CD4-positive, alpha-beta T cell (primary cell): ENCODE measurements at regions not wholly inside any gene's neighbourhood (a gene's known extent, or its start where the extent isn't known, plus 50 kb on each side); places are given as distances from the start of the nearest gene placed in this dataset.

Source experiments
- ATAC-seq: fragments of 200-7000 bp; cut with Tn5 transposase; one replicate; pipeline ENCODE4 v1.10.0; 2022; ENCODE audit warnings: mild to moderate bottlenecking; ENCODE audit not compliant: poor library complexity
- CTCF ChIA-PET: fragments of 350-600 bp; sonication (Branson Sonifier 250); formaldehyde crosslinking; loops from one replicate; lab custom pipeline; 2021; ENCODE audit warnings: antibody characterized with exemption, inconsistent platforms; lab: Charles Lee
- POLR2A ChIA-PET: fragments of 350-600 bp; sonication (Branson Sonifier 250); formaldehyde crosslinking; loops from one replicate; lab custom pipeline; 2021; ENCODE audit warnings: antibody characterized with exemption, inconsistent platforms; lab: Charles Lee
- DNase-seq, 14 experiments: peaks; one replicate each; pipeline ENCODE4 v3.0.0-alpha.2; 2013 to 2020; ENCODE audit warnings: mixed read lengths in 2 of 14
- H3K27ac ChIP-seq, 2 donors: one replicate each; pipeline versions ENCODE4 v1.5.1 to v1.7.0; 2013; ENCODE audit warnings: low read length in 2 of 2, low read depth in 1 of 2, mild to moderate bottlenecking in 1 of 2
- H3K27me3 ChIP-seq, 2 experiments: 1 replicate in 1 of 2; 2 replicates in 1 of 2; pipeline versions ENCODE4 v1.6.1 to v1.7.0; 2013; ENCODE audit warnings: low read length in 2 of 2, control low read depth in 1 of 2, mild to moderate bottlenecking in 1 of 2, moderate library complexity in 1 of 2; ENCODE audit not compliant: insufficient read depth in 2 of 2, control insufficient read depth in 1 of 2
- H3K36me3 ChIP-seq: one replicate; pipeline ENCODE4 v1.6.1; 2013; ENCODE audit warnings: low read length, control low read depth; ENCODE audit not compliant: insufficient read depth
- H3K4me1 ChIP-seq: one replicate; pipeline ENCODE4 v1.6.1; 2013; ENCODE audit warnings: low read length, control low read depth; ENCODE audit not compliant: insufficient read depth
- H3K4me3 ChIP-seq: one replicate; pipeline ENCODE4 v1.5.1; 2013; ENCODE audit warnings: mild to moderate bottlenecking, low read length, moderate library complexity
- H3K9me3 ChIP-seq, 2 experiments: 1 replicate in 1 of 2; 2 replicates in 1 of 2; pipeline versions ENCODE4 v1.6.1 to v1.7.0; 2013; ENCODE audit warnings: low read length in 2 of 2, mild to moderate bottlenecking in 2 of 2, control low read depth in 1 of 2, moderate library complexity in 1 of 2; ENCODE audit not compliant: control insufficient read depth in 1 of 2, insufficient read depth in 1 of 2
- H3K27ac Mint-ChIP-seq: one replicate; pipeline ENCODE4 v1.8.0; 2020; ENCODE audit warnings: mixed read lengths
- H3K27me3 Mint-ChIP-seq: one replicate; pipeline ENCODE4 v1.8.0; 2021; ENCODE audit warnings: mixed read lengths
- H3K36me3 Mint-ChIP-seq: one replicate; pipeline ENCODE4 v1.8.0; 2021; ENCODE audit warnings: low read depth, mixed read lengths
- H3K4me1 Mint-ChIP-seq: one replicate; pipeline ENCODE4 v1.8.0; 2021; ENCODE audit warnings: low read depth, mixed read lengths
- H3K4me3 Mint-ChIP-seq: one replicate; pipeline ENCODE4 v1.8.0; 2020; ENCODE audit warnings: mild to moderate bottlenecking, mixed read lengths
- H3K9me3 Mint-ChIP-seq: one replicate; pipeline ENCODE4 v1.8.0; 2020; ENCODE audit warnings: mixed read lengths
- intact Hi-C, 2 experiments: fragments of 100-400 bp; cut with DNase I in 1 of 2; cut with micrococcal nuclease in 1 of 2; formaldehyde crosslinking; loops; one replicate each; pipeline versions ENCODE4 v1.15.1 to v1.9.0; 2023 to 2025; cut with DNase I, micrococcal nuclease
- TF ChIP-seq, protein P1 (sequence below): fragments of 200-600 bp; IDR thresholded peaks from one replicate; pipeline ENCODE4 v1.8.0; 2022; ENCODE audit warnings: antibody characterized with exemption, mild to moderate bottlenecking

DNA sequence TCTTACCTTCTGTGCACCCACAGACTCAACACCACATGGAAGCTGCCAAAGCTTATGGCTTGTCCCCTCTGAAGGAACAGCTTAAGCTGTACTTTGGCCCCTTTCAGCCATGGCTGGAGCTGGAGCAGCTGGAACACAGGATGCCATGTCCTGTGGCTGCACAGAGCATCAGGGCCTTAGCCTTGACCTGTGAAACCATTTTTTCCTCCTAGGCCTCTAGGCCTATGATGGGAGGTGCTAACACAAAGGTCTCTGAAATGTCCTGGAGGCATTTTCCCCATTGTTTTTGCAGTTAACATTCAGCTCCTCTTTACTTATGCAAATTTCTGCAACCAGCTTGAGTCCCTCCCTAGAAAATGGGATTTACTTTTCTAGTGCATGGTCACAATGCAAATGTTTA lies 461.4 kb upstream of the TYRP1 start:
- Mint-ChIP-seq H3K27me3 (no peaks in the 10 kb centered on the region), H3K36me3 (no peaks in the 10 kb centered on the region), H3K27ac (no peak overlapping the region), H3K4me3 (no peak overlapping the region), H3K4me1 (no peaks in the 10 kb centered on the region), H3K9me3 (peaks cover 21% of the 10 kb centered on the region)
- H3K9me3 ChIP-seq, result peaks cover 0 to 4% of the 10 kb centered on the region in 2 experiments
- H3K4me3 ChIP-seq, result no peak overlapping the region
- no peaks in the 10 kb centered on the region for H3K27me3 ChIP-seq
- ChIA-PET POLR2A (no interaction called here), CTCF (no interaction called here)
- no peaks in the 10 kb centered on the region for H3K36me3 ChIP-seq
- DNase-seq (no peak), ATAC-seq (no peak)
- H3K4me1 ChIP-seq, result no peaks in the 10 kb centered on the region
- TF ChIP-seq, protein P1, sequence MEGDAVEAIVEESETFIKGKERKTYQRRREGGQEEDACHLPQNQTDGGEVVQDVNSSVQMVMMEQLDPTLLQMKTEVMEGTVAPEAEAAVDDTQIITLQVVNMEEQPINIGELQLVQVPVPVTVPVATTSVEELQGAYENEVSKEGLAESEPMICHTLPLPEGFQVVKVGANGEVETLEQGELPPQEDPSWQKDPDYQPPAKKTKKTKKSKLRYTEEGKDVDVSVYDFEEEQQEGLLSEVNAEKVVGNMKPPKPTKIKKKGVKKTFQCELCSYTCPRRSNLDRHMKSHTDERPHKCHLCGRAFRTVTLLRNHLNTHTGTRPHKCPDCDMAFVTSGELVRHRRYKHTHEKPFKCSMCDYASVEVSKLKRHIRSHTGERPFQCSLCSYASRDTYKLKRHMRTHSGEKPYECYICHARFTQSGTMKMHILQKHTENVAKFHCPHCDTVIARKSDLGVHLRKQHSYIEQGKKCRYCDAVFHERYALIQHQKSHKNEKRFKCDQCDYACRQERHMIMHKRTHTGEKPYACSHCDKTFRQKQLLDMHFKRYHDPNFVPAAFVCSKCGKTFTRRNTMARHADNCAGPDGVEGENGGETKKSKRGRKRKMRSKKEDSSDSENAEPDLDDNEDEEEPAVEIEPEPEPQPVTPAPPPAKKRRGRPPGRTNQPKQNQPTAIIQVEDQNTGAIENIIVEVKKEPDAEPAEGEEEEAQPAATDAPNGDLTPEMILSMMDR, result no peak
- H3K27ac ChIP-seq, result no peak overlapping the region
- intact Hi-C loops, result no loop called here

DNA sequence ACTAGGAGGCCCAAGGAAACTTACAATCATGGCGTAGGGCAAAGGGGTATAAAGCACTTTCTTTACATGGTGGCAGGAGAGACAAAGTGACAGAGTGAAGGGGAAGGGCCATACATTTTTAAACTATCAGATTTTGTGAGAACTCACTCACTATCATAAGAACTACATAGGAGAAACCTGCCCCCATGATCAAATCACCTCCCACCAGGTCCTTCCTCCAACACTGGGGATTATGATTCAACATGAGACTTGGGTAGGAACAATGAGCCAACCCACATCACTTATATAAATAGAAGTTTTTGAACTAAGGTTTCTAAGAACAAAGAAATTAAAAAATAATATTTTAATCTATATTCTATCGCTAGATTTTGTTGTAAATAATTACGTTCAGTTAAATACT lies 460.3 kb upstream of the TYRP1 start:
- DNase-seq (no peak), ATAC-seq (no peak)
- H3K4me1 ChIP-seq, result no peaks in the 10 kb centered on the region
- H3K27ac ChIP-seq, result no peak overlapping the region
- TF ChIP-seq, protein P1, result no peak
- H3K27me3 Mint-ChIP-seq, result no peaks in the 10 kb centered on the region
- H3K9me3 Mint-ChIP-seq, result peaks cover 21% of the 10 kb centered on the region
- ChIA-PET POLR2A (interaction anchor here (0.7 kb wide), 1 partner anchor 13 kb away, joined by 3 read pairs; no protein-coding TSS in a partner anchor), CTCF (no interaction called here)
- no peak overlapping the region for H3K4me3 Mint-ChIP-seq
- H3K4me1 Mint-ChIP-seq, result no peaks in the 10 kb centered on the region
- intact Hi-C loops, result no loop called here
- H3K27ac Mint-ChIP-seq, result no peak overlapping the region
- H3K27me3 ChIP-seq, result no peaks in the 10 kb centered on the region
- H3K36me3 ChIP-seq, result no peaks in the 10 kb centered on the region
- no peaks in the 10 kb centered on the region for H3K36me3 Mint-ChIP-seq
- H3K9me3 ChIP-seq, result peaks cover 0 to 4% of the 10 kb centered on the region in 2 experiments
- H3K4me3 ChIP-seq, result no peak overlapping the region

- intact Hi-C loops, result no loop called here
- peaks cover 36% of the 10 kb centered on the region for H3K9me3 Mint-ChIP-seq
- H3K36me3 Mint-ChIP-seq, result no peaks in the 10 kb centered on the region
- H3K27me3 Mint-ChIP-seq, result no peaks in the 10 kb centered on the region
- H3K4me1 Mint-ChIP-seq, result no peaks in the 10 kb centered on the region
- Histone ChIP-seq H3K27ac (no peak overlapping the region), H3K4me1 (no peaks in the 10 kb centered on the region), H3K36me3 (no peaks in the 10 kb centered on the region), H3K27me3 (no peaks in the 10 kb centered on the region), H3K4me3 (no peak overlapping the region), H3K9me3 (peaks cover 9 to 19% of the 10 kb centered on the region in 2 experiments)
- no peak for ATAC-seq
- TF ChIP-seq, protein P1, result no peak
- ChIA-PET CTCF (no interaction called here), POLR2A (no interaction called here)
- H3K4me3 Mint-ChIP-seq, result no peak overlapping the region
- no peak for DNase-seq
- no peak overlapping the region for H3K27ac Mint-ChIP-seq
Measured at GRCh38 chr9:12253941-12254340, 439.2 kb upstream of the TYRP1 start.
